ENCODE measurements at regions not wholly inside any gene's neighbourhood (a gene's known extent, or its start where the extent isn't known, plus 50 kb on each side); places are given as distances from the start of the nearest gene placed in this dataset.

- DNase-seq, result no peak
- no peaks in the 10 kb centered on the region for H3K36me3 ChIP-seq (ENCODE audit: control insufficient read depth, insufficient read depth, low read length)
- H3K27me3 ChIP-seq (replicated peaks; ENCODE audit: control insufficient read depth, insufficient read depth, low read length, poor library complexity, severe bottlenecking), result no peaks in the 10 kb centered on the region
- H3K9me3 ChIP-seq (ENCODE audit: control insufficient read depth, low read length), result no peaks in the 10 kb centered on the region
- H3K4me1 ChIP-seq (ENCODE audit: control insufficient read depth, insufficient read depth, low read length, poor library complexity, severe bottlenecking), result no peaks in the 10 kb centered on the region
- no peak overlapping the region for H3K27ac ChIP-seq (ENCODE audit: insufficient read depth, low read length, poor library complexity, severe bottlenecking)
- no peak overlapping the region for H3K4me3 ChIP-seq (ENCODE audit: insufficient read depth, low read depth, low read length, poor library complexity, severe bottlenecking)
These were observed 605.5 kb downstream of the TOX3 start for GRCh38 chr16:51941412-51941811.

GRCh38 chr16:51940183-51940582 is 606.8 kb downstream of the TOX3 start:
- H3K27me3 ChIP-seq (replicated peaks; ENCODE audit: control insufficient read depth, insufficient read depth, low read length, poor library complexity, severe bottlenecking), result no peaks in the 10 kb centered on the region
- no peak overlapping the region for H3K27ac ChIP-seq (ENCODE audit: insufficient read depth, low read length, poor library complexity, severe bottlenecking)
- no peaks in the 10 kb centered on the region for H3K4me1 ChIP-seq (ENCODE audit: control insufficient read depth, insufficient read depth, low read length, poor library complexity, severe bottlenecking)
- H3K9me3 ChIP-seq (ENCODE audit: control insufficient read depth, low read length), result no peaks in the 10 kb centered on the region
- DNase-seq, result no peak
- H3K36me3 ChIP-seq (ENCODE audit: control insufficient read depth, insufficient read depth, low read length), result no peaks in the 10 kb centered on the region
- H3K4me3 ChIP-seq (ENCODE audit: insufficient read depth, low read depth, low read length, poor library complexity, severe bottlenecking), result no peak overlapping the region

GRCh38 chr16:51939378-51939871 is 607.5 kb downstream of the TOX3 start:
- Histone ChIP-seq H3K4me3 (ENCODE audit: insufficient read depth, low read depth, low read length, poor library complexity, severe bottlenecking) (no peak overlapping the region), H3K4me1 (ENCODE audit: control insufficient read depth, insufficient read depth, low read length, poor library complexity, severe bottlenecking) (no peaks in the 10 kb centered on the region), H3K9me3 (ENCODE audit: control insufficient read depth, low read length) (no peaks in the 10 kb centered on the region), H3K27ac (ENCODE audit: insufficient read depth, low read length, poor library complexity, severe bottlenecking) (no peak overlapping the region), H3K36me3 (ENCODE audit: control insufficient read depth, insufficient read depth, low read length) (no peaks in the 10 kb centered on the region), H3K27me3 (replicated peaks; ENCODE audit: control insufficient read depth, insufficient read depth, low read length, poor library complexity, severe bottlenecking) (no peaks in the 10 kb centered on the region)
- DNase-seq, result no peak

- Histone ChIP-seq H3K4me3 (ENCODE audit: insufficient read depth, low read depth, low read length, poor library complexity, severe bottlenecking) (no peak overlapping the region), H3K36me3 (ENCODE audit: control insufficient read depth, insufficient read depth, low read length) (no peaks in the 10 kb centered on the region), H3K4me1 (ENCODE audit: control insufficient read depth, insufficient read depth, low read length, poor library complexity, severe bottlenecking) (no peaks in the 10 kb centered on the region), H3K27me3 (replicated peaks; ENCODE audit: control insufficient read depth, insufficient read depth, low read length, poor library complexity, severe bottlenecking) (no peaks in the 10 kb centered on the region), H3K9me3 (ENCODE audit: control insufficient read depth, low read length) (no peaks in the 10 kb centered on the region), H3K27ac (ENCODE audit: insufficient read depth, low read length, poor library complexity, severe bottlenecking) (no peak overlapping the region)
- DNase-seq, result no peak
These were observed 608.1 kb downstream of the TOX3 start for GRCh38 chr16:51938861-51939260.

- no peaks in the 10 kb centered on the region for H3K9me3 ChIP-seq (ENCODE audit: control insufficient read depth, low read length)
- no peaks in the 10 kb centered on the region for H3K36me3 ChIP-seq (ENCODE audit: control insufficient read depth, insufficient read depth, low read length)
- no peak for DNase-seq
- no peak overlapping the region for H3K4me3 ChIP-seq (ENCODE audit: insufficient read depth, low read depth, low read length, poor library complexity, severe bottlenecking)
- no peaks in the 10 kb centered on the region for H3K27me3 ChIP-seq (replicated peaks; ENCODE audit: control insufficient read depth, insufficient read depth, low read length, poor library complexity, severe bottlenecking)
- H3K4me1 ChIP-seq (ENCODE audit: control insufficient read depth, insufficient read depth, low read length, poor library complexity, severe bottlenecking), result no peaks in the 10 kb centered on the region
- no peak overlapping the region for H3K27ac ChIP-seq (ENCODE audit: insufficient read depth, low read length, poor library complexity, severe bottlenecking)
These were observed 609.2 kb downstream of the TOX3 start for GRCh38 chr16:51937771-51938170.

GRCh38 chr16:51936846-51937245 is 610.1 kb downstream of the TOX3 start:
- H3K4me1 ChIP-seq (ENCODE audit: control insufficient read depth, insufficient read depth, low read length, poor library complexity, severe bottlenecking), result no peaks in the 10 kb centered on the region
- no peak overlapping the region for H3K4me3 ChIP-seq (ENCODE audit: insufficient read depth, low read depth, low read length, poor library complexity, severe bottlenecking)
- no peaks in the 10 kb centered on the region for H3K27me3 ChIP-seq (replicated peaks; ENCODE audit: control insufficient read depth, insufficient read depth, low read length, poor library complexity, severe bottlenecking)
- H3K9me3 ChIP-seq (ENCODE audit: control insufficient read depth, low read length), result no peaks in the 10 kb centered on the region
- H3K36me3 ChIP-seq (ENCODE audit: control insufficient read depth, insufficient read depth, low read length), result no peaks in the 10 kb centered on the region
- DNase-seq, result no peak
- H3K27ac ChIP-seq (ENCODE audit: insufficient read depth, low read length, poor library complexity, severe bottlenecking), result no peak overlapping the region

GRCh38 chr16:51932317-51932716 is 614.6 kb downstream of the TOX3 start:
- no peak for DNase-seq
- no peaks in the 10 kb centered on the region for H3K9me3 ChIP-seq (ENCODE audit: control insufficient read depth, low read length)
- no peaks in the 10 kb centered on the region for H3K36me3 ChIP-seq (ENCODE audit: control insufficient read depth, insufficient read depth, low read length)
- H3K4me3 ChIP-seq (ENCODE audit: insufficient read depth, low read depth, low read length, poor library complexity, severe bottlenecking), result no peak overlapping the region
- H3K4me1 ChIP-seq (ENCODE audit: control insufficient read depth, insufficient read depth, low read length, poor library complexity, severe bottlenecking), result no peaks in the 10 kb centered on the region
- H3K27me3 ChIP-seq (replicated peaks; ENCODE audit: control insufficient read depth, insufficient read depth, low read length, poor library complexity, severe bottlenecking), result no peaks in the 10 kb centered on the region
- H3K27ac ChIP-seq (ENCODE audit: insufficient read depth, low read length, poor library complexity, severe bottlenecking), result no peak overlapping the region

- Histone ChIP-seq H3K36me3 (ENCODE audit: control insufficient read depth, insufficient read depth, low read length) (no peaks in the 10 kb centered on the region), H3K4me3 (ENCODE audit: insufficient read depth, low read depth, low read length, poor library complexity, severe bottlenecking) (no peak overlapping the region), H3K9me3 (ENCODE audit: control insufficient read depth, low read length) (no peaks in the 10 kb centered on the region), H3K27ac (ENCODE audit: insufficient read depth, low read length, poor library complexity, severe bottlenecking) (no peak overlapping the region), H3K27me3 (replicated peaks; ENCODE audit: control insufficient read depth, insufficient read depth, low read length, poor library complexity, severe bottlenecking) (no peaks in the 10 kb centered on the region), H3K4me1 (ENCODE audit: control insufficient read depth, insufficient read depth, low read length, poor library complexity, severe bottlenecking) (no peaks in the 10 kb centered on the region)
- no peak for DNase-seq
These were observed 615.3 kb downstream of the TOX3 start for GRCh38 chr16:51931653-51932052.

- Histone ChIP-seq H3K36me3 (ENCODE audit: control insufficient read depth, insufficient read depth, low read length) (no peaks in the 10 kb centered on the region), H3K27me3 (replicated peaks; ENCODE audit: control insufficient read depth, insufficient read depth, low read length, poor library complexity, severe bottlenecking) (no peaks in the 10 kb centered on the region), H3K27ac (ENCODE audit: insufficient read depth, low read length, poor library complexity, severe bottlenecking) (no peak overlapping the region), H3K4me1 (ENCODE audit: control insufficient read depth, insufficient read depth, low read length, poor library complexity, severe bottlenecking) (no peaks in the 10 kb centered on the region), H3K4me3 (ENCODE audit: insufficient read depth, low read depth, low read length, poor library complexity, severe bottlenecking) (no peak overlapping the region), H3K9me3 (ENCODE audit: control insufficient read depth, low read length) (no peaks in the 10 kb centered on the region)
- no peak for DNase-seq
These were observed 622.2 kb downstream of the TOX3 start for GRCh38 chr16:51924744-51925143.

GRCh38 chr16:51922476-51922875 is 624.5 kb downstream of the TOX3 start:
- Histone ChIP-seq H3K9me3 (ENCODE audit: control insufficient read depth, low read length) (no peaks in the 10 kb centered on the region), H3K27ac (ENCODE audit: insufficient read depth, low read length, poor library complexity, severe bottlenecking) (no peak overlapping the region), H3K36me3 (ENCODE audit: control insufficient read depth, insufficient read depth, low read length) (no peaks in the 10 kb centered on the region), H3K27me3 (replicated peaks; ENCODE audit: control insufficient read depth, insufficient read depth, low read length, poor library complexity, severe bottlenecking) (no peaks in the 10 kb centered on the region), H3K4me3 (ENCODE audit: insufficient read depth, low read depth, low read length, poor library complexity, severe bottlenecking) (no peak overlapping the region), H3K4me1 (ENCODE audit: control insufficient read depth, insufficient read depth, low read length, poor library complexity, severe bottlenecking) (no peaks in the 10 kb centered on the region)
- DNase-seq, result no peak

- no peaks in the 10 kb centered on the region for H3K36me3 ChIP-seq (ENCODE audit: control insufficient read depth, insufficient read depth, low read length)
- no peaks in the 10 kb centered on the region for H3K9me3 ChIP-seq (ENCODE audit: control insufficient read depth, low read length)
- H3K27me3 ChIP-seq (replicated peaks; ENCODE audit: control insufficient read depth, insufficient read depth, low read length, poor library complexity, severe bottlenecking), result no peaks in the 10 kb centered on the region
- DNase-seq, result no peak
- no peak overlapping the region for H3K4me3 ChIP-seq (ENCODE audit: insufficient read depth, low read depth, low read length, poor library complexity, severe bottlenecking)
- no peaks in the 10 kb centered on the region for H3K4me1 ChIP-seq (ENCODE audit: control insufficient read depth, insufficient read depth, low read length, poor library complexity, severe bottlenecking)
- H3K27ac ChIP-seq (ENCODE audit: insufficient read depth, low read length, poor library complexity, severe bottlenecking), result no peak overlapping the region
These were observed 627.2 kb downstream of the TOX3 start for GRCh38 chr16:51919736-51920135.

Data from effector memory CD4-positive, alpha-beta T cell (primary cell).